ENCODE measurements at regions not wholly inside any gene's neighbourhood (a gene's known extent, or its start where the extent isn't known, plus 50 kb on each side); places are given as distances from the start of the nearest gene placed in this dataset.

GRCh38 chr14:61197416-61197815 lies 83.7 kb downstream of the TMEM30B start:
- H4K20me1 ChIP-seq (ENCODE audit: insufficient read depth, poor library complexity, severe bottlenecking) = no peaks in the 10 kb centered on the region
- H2AFZ ChIP-seq = no peak overlapping the region
- H3K9me3 ChIP-seq (ENCODE audit: low read depth) = no peaks in the 10 kb centered on the region
- 78% methylated on average over 4 of the region's 4 CpGs for WGBS (ENCODE audit: low lambda C conversion rate, missing lambda C conversion rate)
- TF ChIP-seq CTCF (IDR thresholded peaks at IDR 0.05; ENCODE audit: poor library complexity) (no peak), EZH2phosphoT487 (IDR thresholded peaks at IDR 0.05; ENCODE audit: low read depth, severe bottlenecking, unreplicated experiment) (no peak), EZH2 (IDR thresholded peaks at IDR 0.05; ENCODE audit: borderline replicate concordance) (no peak)
- no peak overlapping the region for H3K27ac ChIP-seq
- no peak overlapping the region for H3K4me2 ChIP-seq
- no peaks in the 10 kb centered on the region for H3K36me3 ChIP-seq (replicated peaks; ENCODE audit: insufficient read depth, low read depth)
- peaks cover 12% of the 10 kb centered on the region for H3K27me3 ChIP-seq
- H3K4me1 ChIP-seq (ENCODE audit: insufficient read depth) = no peaks in the 10 kb centered on the region
- no peak for DNase-seq (ENCODE audit: low spot score)
- H3K79me2 ChIP-seq = no peaks in the 10 kb centered on the region
- H3K9me2 ChIP-seq (replicated peaks; ENCODE audit: insufficient read depth) = no peaks in the 10 kb centered on the region
- H3K4me3 ChIP-seq = no peak overlapping the region

- H4K20me1 ChIP-seq (ENCODE audit: insufficient read depth, poor library complexity, severe bottlenecking) = no peaks in the 10 kb centered on the region
- 77% methylated on average over 3 of the region's 3 CpGs for WGBS (ENCODE audit: low lambda C conversion rate, missing lambda C conversion rate)
- no peak for DNase-seq (ENCODE audit: low spot score)
- H3K4me1 ChIP-seq (ENCODE audit: insufficient read depth) = no peaks in the 10 kb centered on the region
- no peak overlapping the region for H3K4me2 ChIP-seq
- peaks cover 8% of the 10 kb centered on the region for H3K27me3 ChIP-seq
- H2AFZ ChIP-seq = no peak overlapping the region
- no peak overlapping the region for H3K4me3 ChIP-seq
- no peaks in the 10 kb centered on the region for H3K79me2 ChIP-seq
- TF ChIP-seq EZH2 (IDR thresholded peaks at IDR 0.05; ENCODE audit: borderline replicate concordance) (no peak), CTCF (IDR thresholded peaks at IDR 0.05; ENCODE audit: poor library complexity) (peak; percentile 15), EZH2phosphoT487 (IDR thresholded peaks at IDR 0.05; ENCODE audit: low read depth, severe bottlenecking, unreplicated experiment) (no peak)
- no peak overlapping the region for H3K27ac ChIP-seq
- H3K9me2 ChIP-seq (replicated peaks; ENCODE audit: insufficient read depth) = no peaks in the 10 kb centered on the region
- no peaks in the 10 kb centered on the region for H3K36me3 ChIP-seq (replicated peaks; ENCODE audit: insufficient read depth, low read depth)
- H3K9me3 ChIP-seq (ENCODE audit: low read depth) = no peaks in the 10 kb centered on the region
These were observed 84.3 kb downstream of the TMEM30B start for GRCh38 chr14:61196792-61197191.

GRCh38 chr14:61196034-61196433 lies 85.1 kb downstream of the TMEM30B start:
- whole genome bisulfite sequencing (ENCODE audit: low lambda C conversion rate, missing lambda C conversion rate) = 86% methylated on average over 2 of the region's 2 CpGs
- Histone ChIP-seq H3K79me2 (no peaks in the 10 kb centered on the region), H4K20me1 (ENCODE audit: insufficient read depth, poor library complexity, severe bottlenecking) (no peaks in the 10 kb centered on the region), H3K27ac (no peak overlapping the region), H3K4me2 (no peak overlapping the region), H3K9me3 (ENCODE audit: low read depth) (no peaks in the 10 kb centered on the region), H3K4me1 (ENCODE audit: insufficient read depth) (no peaks in the 10 kb centered on the region), H2AFZ (no peak overlapping the region), H3K4me3 (no peak overlapping the region), H3K27me3 (peaks cover 8% of the 10 kb centered on the region), H3K36me3 (replicated peaks; ENCODE audit: insufficient read depth, low read depth) (no peaks in the 10 kb centered on the region), H3K9me2 (replicated peaks; ENCODE audit: insufficient read depth) (no peaks in the 10 kb centered on the region)
- DNase-seq (ENCODE audit: low spot score) = no peak
- TF ChIP-seq CTCF (IDR thresholded peaks at IDR 0.05; ENCODE audit: poor library complexity) (no peak), EZH2 (IDR thresholded peaks at IDR 0.05; ENCODE audit: borderline replicate concordance) (no peak)

- Histone ChIP-seq H4K20me1 (ENCODE audit: insufficient read depth, poor library complexity, severe bottlenecking) (no peaks in the 10 kb centered on the region), H3K36me3 (replicated peaks; ENCODE audit: insufficient read depth, low read depth) (no peaks in the 10 kb centered on the region), H3K27me3 (peaks cover 8% of the 10 kb centered on the region), H3K79me2 (no peaks in the 10 kb centered on the region), H3K4me1 (ENCODE audit: insufficient read depth) (no peaks in the 10 kb centered on the region), H3K9me2 (replicated peaks; ENCODE audit: insufficient read depth) (no peaks in the 10 kb centered on the region), H3K4me3 (no peak overlapping the region), H3K27ac (no peak overlapping the region), H2AFZ (no peak overlapping the region), H3K9me3 (ENCODE audit: low read depth) (no peaks in the 10 kb centered on the region), H3K4me2 (no peak overlapping the region)
- DNase-seq (ENCODE audit: low spot score) = no peak
- no peak for TF ChIP-seq EZH2 (IDR thresholded peaks at IDR 0.05; ENCODE audit: borderline replicate concordance)
- TF ChIP-seq EZH2phosphoT487 (IDR thresholded peaks at IDR 0.05; ENCODE audit: low read depth, severe bottlenecking, unreplicated experiment) = no peak
- TF ChIP-seq CTCF (IDR thresholded peaks at IDR 0.05; ENCODE audit: poor library complexity) = no peak
- WGBS (ENCODE audit: low lambda C conversion rate, missing lambda C conversion rate) = 100% methylated on average over 1 of the region's 1 CpG
These were observed 87.7 kb downstream of the TMEM30B start for GRCh38 chr14:61193476-61193875.

All from hepatocyte (in vitro differentiated cells).